Parathyroid adenoma (tissue), 2 donors: ENCODE measurements at regions not wholly inside any gene's neighbourhood (a gene's known extent, or its start where the extent isn't known, plus 50 kb on each side); places are given as distances from the start of the nearest gene placed in this dataset.

Experiments
- H2AFZ ChIP-seq: fragments of 300-600 bp; sonication (generic); one replicate; pipeline ENCODE4 v1.7.0; 2017; ENCODE audit warnings: antibody characterized with exemption, mild to moderate bottlenecking
- H3K27ac ChIP-seq: fragments of 300-600 bp; sonication (generic); one replicate; pipeline ENCODE4 v1.7.0; 2017
- H3K27me3 ChIP-seq: fragments of 300-600 bp; sonication (generic); one replicate; pipeline ENCODE4 v1.7.0; 2017; ENCODE audit warnings: low read length; ENCODE audit not compliant: control insufficient read depth, insufficient read depth
- H3K36me3 ChIP-seq: fragments of 300-600 bp; sonication (generic); one replicate; pipeline ENCODE4 v1.7.0; 2017; ENCODE audit warnings: low read length; ENCODE audit not compliant: control insufficient read depth, insufficient read depth
- H3K4me1 ChIP-seq: fragments of 300-600 bp; sonication (generic); one replicate; pipeline ENCODE4 v1.7.0; 2017; ENCODE audit warnings: control low read depth
- H3K4me2 ChIP-seq: fragments of 300-600 bp; sonication (generic); one replicate; pipeline ENCODE4 v1.7.0; 2017; ENCODE audit warnings: low read length
- H3K4me3 ChIP-seq: fragments of 300-600 bp; sonication (generic); one replicate; pipeline ENCODE4 v1.7.0; 2017; ENCODE audit warnings: low read depth, low read length
- H3K79me2 ChIP-seq: fragments of 300-600 bp; sonication (generic); one replicate; pipeline ENCODE4 v1.7.0; 2017; ENCODE audit warnings: control low read depth
- H3K9ac ChIP-seq: fragments of 300-600 bp; sonication (generic); one replicate; pipeline ENCODE4 v1.7.0; 2017; ENCODE audit warnings: mild to moderate bottlenecking
- H3K9me3 ChIP-seq: fragments of 300-600 bp; sonication (generic); one replicate; pipeline ENCODE4 v1.7.0; 2017; ENCODE audit warnings: low read length; ENCODE audit not compliant: control insufficient read depth
- TF ChIP-seq, protein P1 (sequence below): fragments of 300-600 bp; sonication (generic); IDR thresholded peaks from one replicate; pipeline ENCODE4 v1.7.0; 2017; ENCODE audit warnings: antibody characterized with exemption, mild to moderate bottlenecking
- donor health status: primary hyperparathyroidism.

DNA sequence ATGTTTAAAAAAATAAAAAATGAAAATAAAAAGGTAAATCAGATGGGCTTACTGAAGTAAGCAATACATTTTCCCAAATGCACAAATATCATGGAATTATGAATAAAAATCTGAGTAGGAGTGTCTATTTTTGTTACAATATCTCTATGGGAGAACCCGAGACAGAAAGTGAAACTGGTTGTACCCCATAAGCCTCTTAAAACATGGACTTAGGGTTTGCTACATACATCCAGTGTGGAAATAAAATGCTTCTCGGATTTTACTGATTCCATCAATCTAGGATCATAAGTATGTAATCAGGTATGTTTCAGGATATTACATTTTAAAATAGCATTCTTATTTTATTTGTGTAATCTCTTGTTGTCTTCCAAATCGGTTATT lies 177.8 kb upstream of the CDIN1 start:
- Histone ChIP-seq H3K27me3 (no peaks in the 10 kb centered on the region), H2AFZ (no peak overlapping the region), H3K4me2 (no peak overlapping the region), H3K36me3 (no peaks in the 10 kb centered on the region), H3K27ac (no peak overlapping the region), H3K9me3 (no peaks in the 10 kb centered on the region), H3K79me2 (no peaks in the 10 kb centered on the region), H3K4me3 (no peak overlapping the region), H3K9ac (no peak overlapping the region), H3K4me1 (no peaks in the 10 kb centered on the region)
- TF ChIP-seq, protein P1, sequence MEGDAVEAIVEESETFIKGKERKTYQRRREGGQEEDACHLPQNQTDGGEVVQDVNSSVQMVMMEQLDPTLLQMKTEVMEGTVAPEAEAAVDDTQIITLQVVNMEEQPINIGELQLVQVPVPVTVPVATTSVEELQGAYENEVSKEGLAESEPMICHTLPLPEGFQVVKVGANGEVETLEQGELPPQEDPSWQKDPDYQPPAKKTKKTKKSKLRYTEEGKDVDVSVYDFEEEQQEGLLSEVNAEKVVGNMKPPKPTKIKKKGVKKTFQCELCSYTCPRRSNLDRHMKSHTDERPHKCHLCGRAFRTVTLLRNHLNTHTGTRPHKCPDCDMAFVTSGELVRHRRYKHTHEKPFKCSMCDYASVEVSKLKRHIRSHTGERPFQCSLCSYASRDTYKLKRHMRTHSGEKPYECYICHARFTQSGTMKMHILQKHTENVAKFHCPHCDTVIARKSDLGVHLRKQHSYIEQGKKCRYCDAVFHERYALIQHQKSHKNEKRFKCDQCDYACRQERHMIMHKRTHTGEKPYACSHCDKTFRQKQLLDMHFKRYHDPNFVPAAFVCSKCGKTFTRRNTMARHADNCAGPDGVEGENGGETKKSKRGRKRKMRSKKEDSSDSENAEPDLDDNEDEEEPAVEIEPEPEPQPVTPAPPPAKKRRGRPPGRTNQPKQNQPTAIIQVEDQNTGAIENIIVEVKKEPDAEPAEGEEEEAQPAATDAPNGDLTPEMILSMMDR = no peak

DNA sequence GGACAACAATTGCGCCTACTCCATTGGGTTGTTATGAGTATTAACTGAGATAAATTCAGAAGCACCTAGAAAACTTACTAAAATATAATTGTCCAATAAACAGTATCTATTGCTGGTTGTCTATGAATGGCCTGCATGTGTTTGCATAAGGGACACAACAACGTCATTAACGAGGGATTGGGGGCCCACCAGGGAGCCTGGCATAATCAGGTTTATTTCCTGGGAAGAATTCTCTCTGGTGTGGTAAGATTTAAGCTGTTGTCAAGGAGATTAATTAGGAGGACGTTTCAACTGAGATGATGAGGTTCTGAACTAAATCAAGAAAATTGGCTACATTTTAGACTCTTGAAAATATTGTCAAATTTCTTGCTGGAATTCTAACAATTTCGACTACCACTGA lies 176.1 kb upstream of the CDIN1 start:
- H3K4me3 ChIP-seq = no peak overlapping the region
- TF ChIP-seq, protein P1 = no peak
- no peak overlapping the region for H3K27ac ChIP-seq
- no peaks in the 10 kb centered on the region for H3K27me3 ChIP-seq
- no peak overlapping the region for H3K9ac ChIP-seq
- no peak overlapping the region for H2AFZ ChIP-seq
- no peaks in the 10 kb centered on the region for H3K4me1 ChIP-seq
- H3K4me2 ChIP-seq = no peak overlapping the region
- H3K9me3 ChIP-seq = no peaks in the 10 kb centered on the region
- no peaks in the 10 kb centered on the region for H3K79me2 ChIP-seq
- H3K36me3 ChIP-seq = no peaks in the 10 kb centered on the region

DNA sequence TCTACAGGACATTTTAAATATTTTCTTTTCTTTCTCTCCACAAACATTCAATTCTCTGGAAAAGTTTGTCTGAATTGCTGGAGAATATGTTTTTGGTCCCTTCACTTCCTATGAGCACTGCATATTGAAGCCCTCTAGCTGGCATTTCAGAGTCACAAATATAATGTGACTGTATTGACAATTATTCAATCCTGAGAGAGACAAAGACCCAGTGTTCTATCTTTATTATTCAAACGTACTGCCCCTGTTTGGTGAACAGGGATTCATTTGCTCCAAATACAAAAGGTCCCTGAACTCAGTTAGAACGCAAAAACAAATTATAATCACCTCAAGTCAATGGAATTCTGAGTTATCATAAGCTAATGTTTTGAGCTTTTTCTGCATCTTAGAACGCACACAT lies 173.1 kb upstream of the CDIN1 start:
- Histone ChIP-seq H3K9me3 (no peaks in the 10 kb centered on the region), H3K4me1 (no peaks in the 10 kb centered on the region), H3K36me3 (no peaks in the 10 kb centered on the region), H3K27me3 (no peaks in the 10 kb centered on the region), H2AFZ (no peak overlapping the region), H3K9ac (no peak overlapping the region), H3K27ac (no peak overlapping the region), H3K4me3 (no peak overlapping the region), H3K4me2 (no peak overlapping the region), H3K79me2 (no peaks in the 10 kb centered on the region)
- TF ChIP-seq, protein P1 = no peak

DNA sequence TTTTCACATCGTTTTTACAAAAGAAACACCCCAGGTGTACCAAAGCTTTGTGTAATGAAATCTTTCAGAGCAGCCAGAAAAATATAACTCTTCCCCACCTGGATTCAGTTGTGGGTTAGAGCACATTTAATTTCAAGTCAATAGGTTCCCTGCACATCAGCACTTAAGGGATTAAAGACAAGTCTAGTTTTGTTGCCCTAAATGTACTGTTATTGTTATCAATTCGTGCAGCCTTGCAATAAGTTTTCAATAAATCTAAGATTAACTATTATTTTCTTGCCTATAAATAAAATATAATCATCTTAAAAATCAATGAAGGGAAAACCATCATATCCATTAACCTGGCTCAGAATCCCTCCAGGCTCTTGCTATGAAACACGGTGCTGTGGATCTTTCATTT lies 172.5 kb upstream of the CDIN1 start:
- Histone ChIP-seq H3K27ac (no peak overlapping the region), H3K27me3 (no peaks in the 10 kb centered on the region), H3K9me3 (no peaks in the 10 kb centered on the region), H3K4me2 (no peak overlapping the region), H3K36me3 (no peaks in the 10 kb centered on the region), H2AFZ (no peak overlapping the region), H3K79me2 (no peaks in the 10 kb centered on the region), H3K9ac (no peak overlapping the region), H3K4me3 (no peak overlapping the region), H3K4me1 (no peaks in the 10 kb centered on the region)
- TF ChIP-seq, protein P1 = no peak

DNA sequence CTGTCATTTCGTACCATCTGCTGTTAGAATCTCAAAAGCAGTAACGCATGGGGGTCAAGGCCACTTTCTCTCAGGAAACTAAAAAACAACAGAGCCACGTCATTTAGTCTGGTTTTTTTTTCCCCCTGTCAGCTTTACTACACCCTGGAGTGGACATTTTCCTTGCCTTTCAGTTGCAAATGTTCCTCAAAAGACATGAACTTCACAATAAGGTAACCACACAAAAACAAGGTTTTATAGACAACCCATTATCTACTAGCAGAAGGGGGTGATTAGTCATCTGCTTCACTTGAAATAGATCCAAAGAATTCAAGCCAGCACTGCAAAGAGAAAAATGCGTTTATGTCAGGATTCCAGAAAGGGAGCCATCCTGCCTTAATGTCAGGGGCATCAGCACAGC lies 171.8 kb upstream of the CDIN1 start:
- no peaks in the 10 kb centered on the region for H3K36me3 ChIP-seq
- TF ChIP-seq, protein P1 = no peak

More for the DNA sequence above, 171.8 kb upstream of the CDIN1 start:
- Histone ChIP-seq H3K27me3 (no peaks in the 10 kb centered on the region), H3K4me3 (no peak overlapping the region), H3K79me2 (no peaks in the 10 kb centered on the region), H3K4me2 (no peak overlapping the region), H2AFZ (no peak overlapping the region), H3K9me3 (no peaks in the 10 kb centered on the region), H3K9ac (no peak overlapping the region), H3K27ac (no peak overlapping the region), H3K4me1 (no peaks in the 10 kb centered on the region)
